Upper lobe of right lung (tissue), 1 donor: ENCODE measurements at regions not wholly inside any gene's neighbourhood (a gene's known extent, or its start where the extent isn't known, plus 50 kb on each side); places are given as distances from the start of the nearest gene placed in this dataset.

ENCODE experiments used
- ATAC-seq: fragments of 200-7000 bp; cut with Tn5 transposase; one replicate; pipeline ENCODE4 v1.9.1; 2020; ENCODE audit warnings: mild to moderate bottlenecking, moderate library complexity
- DNase-seq: peaks from one replicate; pipeline ENCODE4 v3.0.0-alpha.2; 2020
- H3K27ac ChIP-seq: fragments of 200-600 bp; one replicate; pipeline ENCODE4 v1.8.0; 2022
- H3K27me3 ChIP-seq: fragments of 200-600 bp; one replicate; pipeline ENCODE4 v1.8.0; 2022; ENCODE audit warnings: mild to moderate bottlenecking
- H3K36me3 ChIP-seq: fragments of 200-600 bp; one replicate; pipeline ENCODE4 v1.8.0; 2022
- H3K4me1 ChIP-seq: fragments of 200-600 bp; one replicate; pipeline ENCODE4 v1.8.0; 2022
- H3K4me3 ChIP-seq: fragments of 200-600 bp; one replicate; pipeline ENCODE4 v1.8.0; 2022; ENCODE audit warnings: mild to moderate bottlenecking
- H3K9me3 ChIP-seq: fragments of 200-600 bp; one replicate; pipeline ENCODE4 v1.8.0; 2022
- CTCF ChIP-seq: fragments of 200-600 bp; IDR thresholded peaks from one replicate; pipeline ENCODE4 v1.8.0; 2022; ENCODE audit warnings: antibody characterized with exemption
- intact Hi-C: fragments of 100-400 bp; cut with DNase I; formaldehyde crosslinking; loops from one replicate; pipeline ENCODE4 v1.11.0; 2022
- donor health status: DM: no; HTN: yes; CAD: no; lungs with severe emphysema.

GRCh38 chr18:24659827-24660720 lies 199.6 kb downstream of the HRH4 start:
- H3K27ac ChIP-seq, result peak overlapping the region; percentile 47
- DNase-seq, result no peak
- H3K9me3 ChIP-seq, result no peaks in the 10 kb centered on the region
- H3K4me3 ChIP-seq, result peak overlapping the region; percentile 36
- no peaks in the 10 kb centered on the region for H3K27me3 ChIP-seq
- peak; percentile 28 for ATAC-seq
- no peak for TF ChIP-seq CTCF
- no peaks in the 10 kb centered on the region for H3K36me3 ChIP-seq
- intact Hi-C loops, result no loop called here
- H3K4me1 ChIP-seq, result peaks cover 7% of the 10 kb centered on the region

DNA sequence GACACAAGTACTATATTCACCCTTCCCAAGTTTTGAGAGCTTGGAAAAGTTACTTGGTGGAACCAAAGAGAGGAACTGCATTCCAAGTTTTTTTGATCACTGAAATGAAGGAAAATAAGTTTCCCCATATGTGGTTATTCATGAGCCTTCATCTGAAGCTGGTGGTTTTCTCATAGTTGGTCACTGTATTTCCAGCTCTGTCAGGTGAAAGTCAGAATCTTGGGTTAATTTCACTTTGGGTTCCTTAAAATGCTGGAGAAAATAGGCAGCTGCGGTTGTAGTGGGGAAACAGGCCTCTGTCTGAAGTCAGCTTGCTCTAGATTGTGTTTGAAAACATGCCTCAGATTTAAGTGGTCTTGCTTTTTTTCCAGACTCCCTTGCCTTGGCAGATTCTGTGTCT lies 200.5 kb downstream of the HRH4 start:
- no peak for TF ChIP-seq CTCF
- Histone ChIP-seq H3K27ac (no peak overlapping the region), H3K36me3 (no peaks in the 10 kb centered on the region), H3K4me3 (no peak overlapping the region), H3K27me3 (no peaks in the 10 kb centered on the region), H3K4me1 (peaks cover 7% of the 10 kb centered on the region), H3K9me3 (no peaks in the 10 kb centered on the region)
- ATAC-seq, result no peak
- intact Hi-C loops, result no loop called here
- DNase-seq, result no peak

- intact Hi-C loops, result no loop called here
- DNase-seq (no peak), ATAC-seq (no peak)
- Histone ChIP-seq H3K36me3 (no peaks in the 10 kb centered on the region), H3K27ac (no peak overlapping the region), H3K9me3 (no peaks in the 10 kb centered on the region), H3K4me3 (no peak overlapping the region), H3K4me1 (peaks cover 7% of the 10 kb centered on the region), H3K27me3 (no peaks in the 10 kb centered on the region)
- no peak for TF ChIP-seq CTCF
Measured at GRCh38 chr18:24662412-24662821, 202.0 kb downstream of the HRH4 start.

GRCh38 chr18:24663026-24663425 lies 202.6 kb downstream of the HRH4 start:
- H3K4me1 ChIP-seq, result peaks cover 7% of the 10 kb centered on the region
- H3K36me3 ChIP-seq, result no peaks in the 10 kb centered on the region
- intact Hi-C loops, result no loop called here
- TF ChIP-seq CTCF, result no peak
- H3K4me3 ChIP-seq, result no peak overlapping the region
- DNase-seq (no peak), ATAC-seq (no peak)
- no peak overlapping the region for H3K27ac ChIP-seq
- no peaks in the 10 kb centered on the region for H3K27me3 ChIP-seq
- H3K9me3 ChIP-seq, result no peaks in the 10 kb centered on the region

DNA sequence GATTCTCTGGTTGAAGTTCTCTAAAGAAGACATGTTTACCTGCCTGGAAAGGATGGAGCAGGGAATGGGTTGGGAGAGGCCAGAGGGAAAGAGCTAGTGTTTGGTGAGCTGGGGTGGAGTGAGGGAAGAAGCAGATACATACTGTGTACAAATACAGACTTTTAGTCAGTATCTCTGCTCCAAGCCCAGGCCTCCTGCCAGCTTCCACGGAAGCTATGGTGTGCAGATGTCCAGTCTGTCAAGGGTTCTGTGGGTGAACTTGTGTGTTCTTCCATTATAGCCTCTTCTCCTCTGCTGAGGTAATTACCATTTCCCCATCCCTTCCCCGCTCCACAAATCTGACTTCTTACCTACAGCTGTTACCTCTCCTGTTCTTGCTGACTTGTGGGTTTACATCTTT lies 208.6 kb downstream of the HRH4 start:
- H3K4me3 ChIP-seq, result no peak overlapping the region
- no peak overlapping the region for H3K27ac ChIP-seq
- no peaks in the 10 kb centered on the region for H3K27me3 ChIP-seq
- intact Hi-C loops, result no loop called here
- H3K4me1 ChIP-seq, result no peaks in the 10 kb centered on the region
- no peak for TF ChIP-seq CTCF
- ATAC-seq (no peak), DNase-seq (no peak)
- H3K36me3 ChIP-seq, result no peaks in the 10 kb centered on the region
- H3K9me3 ChIP-seq, result no peaks in the 10 kb centered on the region
